ENCODE measurements at regions not wholly inside any gene's neighbourhood (a gene's known extent, or its start where the extent isn't known, plus 50 kb on each side); places are given as distances from the start of the nearest gene placed in this dataset.

DNA sequence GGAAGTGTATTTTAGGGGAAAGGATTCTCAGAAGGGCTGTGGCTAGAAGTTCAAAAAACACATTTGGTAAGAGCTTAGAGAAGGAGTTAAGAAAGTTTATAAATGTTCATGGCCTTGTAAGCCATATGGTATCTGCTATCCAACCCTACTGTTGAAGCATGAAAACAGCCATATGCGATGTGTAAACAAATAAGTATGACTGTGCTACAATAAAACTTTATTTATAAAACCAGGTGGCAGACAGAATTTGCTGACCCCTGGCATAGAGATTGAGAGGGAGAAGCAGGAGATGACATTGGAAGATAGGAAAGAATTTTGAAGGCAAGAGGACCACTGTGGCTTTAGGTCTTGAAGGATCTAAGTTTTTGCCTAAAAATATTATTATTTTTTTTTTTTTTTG, 583.5 kb downstream of the DOK5 start:
- Histone ChIP-seq H3K9me3 (no peaks in the 10 kb centered on the region), H3K27ac (no peak overlapping the region), H3K4me3 (no peak overlapping the region), H3K4me1 (ENCODE audit: insufficient read depth) (no peaks in the 10 kb centered on the region), H3K27me3 (no peaks in the 10 kb centered on the region), H3K36me3 (no peaks in the 10 kb centered on the region)
- no peak for DNase-seq
- 52 to 78% (median 62%) methylated on average over 1 of the region's 1 CpG for whole genome bisulfite sequencing, 3 donors
- TF ChIP-seq EP300 (IDR thresholded peaks at IDR 0.05): no peak
- TF ChIP-seq, protein P1, sequence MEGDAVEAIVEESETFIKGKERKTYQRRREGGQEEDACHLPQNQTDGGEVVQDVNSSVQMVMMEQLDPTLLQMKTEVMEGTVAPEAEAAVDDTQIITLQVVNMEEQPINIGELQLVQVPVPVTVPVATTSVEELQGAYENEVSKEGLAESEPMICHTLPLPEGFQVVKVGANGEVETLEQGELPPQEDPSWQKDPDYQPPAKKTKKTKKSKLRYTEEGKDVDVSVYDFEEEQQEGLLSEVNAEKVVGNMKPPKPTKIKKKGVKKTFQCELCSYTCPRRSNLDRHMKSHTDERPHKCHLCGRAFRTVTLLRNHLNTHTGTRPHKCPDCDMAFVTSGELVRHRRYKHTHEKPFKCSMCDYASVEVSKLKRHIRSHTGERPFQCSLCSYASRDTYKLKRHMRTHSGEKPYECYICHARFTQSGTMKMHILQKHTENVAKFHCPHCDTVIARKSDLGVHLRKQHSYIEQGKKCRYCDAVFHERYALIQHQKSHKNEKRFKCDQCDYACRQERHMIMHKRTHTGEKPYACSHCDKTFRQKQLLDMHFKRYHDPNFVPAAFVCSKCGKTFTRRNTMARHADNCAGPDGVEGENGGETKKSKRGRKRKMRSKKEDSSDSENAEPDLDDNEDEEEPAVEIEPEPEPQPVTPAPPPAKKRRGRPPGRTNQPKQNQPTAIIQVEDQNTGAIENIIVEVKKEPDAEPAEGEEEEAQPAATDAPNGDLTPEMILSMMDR (IDR thresholded peaks at IDR 0.05): no peak
- no peak for TF ChIP-seq POLR2A (IDR thresholded peaks at IDR 0.05)
- intact Hi-C loops (cut with DNase I): no loop called here

- intact Hi-C loops (cut with DNase I): no loop called here
Measured at GRCh38 chr20:55057779-55058415, 582.5 kb downstream of the DOK5 start.

DNA sequence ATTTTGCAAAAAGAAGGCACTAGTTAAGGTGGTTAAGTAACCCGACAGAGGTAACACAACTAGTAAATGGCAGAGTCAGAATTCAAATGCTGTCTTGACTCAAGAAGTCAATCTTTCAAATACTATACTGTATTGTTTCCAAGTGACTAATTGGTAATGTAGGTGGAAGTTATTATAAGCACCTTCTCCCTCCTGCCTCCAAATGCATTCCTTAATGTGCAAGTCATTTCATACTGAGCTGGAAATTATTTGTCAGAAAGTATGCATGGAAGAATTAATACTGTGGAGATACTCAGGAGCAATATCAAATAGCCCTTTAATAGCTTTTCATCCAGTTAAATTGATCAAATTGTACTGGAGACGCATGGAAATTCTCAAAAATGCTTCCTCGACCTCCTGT, 579.1 kb downstream of the DOK5 start:
- Histone ChIP-seq H3K4me3 (no peak overlapping the region), H3K4me1 (ENCODE audit: insufficient read depth) (no peaks in the 10 kb centered on the region), H3K27me3 (no peaks in the 10 kb centered on the region), H3K36me3 (no peaks in the 10 kb centered on the region), H3K27ac (no peak overlapping the region), H3K9me3 (no peaks in the 10 kb centered on the region)
- intact Hi-C loops (cut with DNase I): no loop called here
- 81 to 94% (median 92%) methylated on average over 3 of the region's 3 CpGs for WGBS, 3 donors
- DNase-seq: no peak
- TF ChIP-seq, protein P1 (IDR thresholded peaks at IDR 0.05): no peak
- no peak for TF ChIP-seq POLR2A (IDR thresholded peaks at IDR 0.05)
- no peak for TF ChIP-seq EP300 (IDR thresholded peaks at IDR 0.05)

More at GRCh38 chr20:55057779-55058415, 582.5 kb downstream of the DOK5 start:
- Histone ChIP-seq H3K9me3 (no peaks in the 10 kb centered on the region), H3K27me3 (no peaks in the 10 kb centered on the region), H3K4me3 (no peak overlapping the region), H3K36me3 (no peaks in the 10 kb centered on the region), H3K4me1 (ENCODE audit: insufficient read depth) (no peaks in the 10 kb centered on the region), H3K27ac (no peak overlapping the region)
- DNase-seq: no peak
- TF ChIP-seq EP300 (IDR thresholded peaks at IDR 0.05) (no peak), POLR2A (IDR thresholded peaks at IDR 0.05) (no peak)
- TF ChIP-seq, protein P1 (IDR thresholded peaks at IDR 0.05): no peak
- 45 to 46% (median 45%) methylated on average over 2 of the region's 2 CpGs for WGBS, 3 donors

- intact Hi-C loops (cut with DNase I): no loop called here
- H3K27me3 ChIP-seq: no peaks in the 10 kb centered on the region
- H3K4me1 ChIP-seq (ENCODE audit: insufficient read depth): no peaks in the 10 kb centered on the region
- no peak overlapping the region for H3K27ac ChIP-seq
- no peak overlapping the region for H3K4me3 ChIP-seq
- WGBS, 3 donors: 69 to 75% (median 70%) methylated on average over 1 of the region's 1 CpG
- DNase-seq: no peak
- TF ChIP-seq EP300 (IDR thresholded peaks at IDR 0.05) (no peak), POLR2A (IDR thresholded peaks at IDR 0.05) (no peak)
- TF ChIP-seq, protein P1 (IDR thresholded peaks at IDR 0.05): no peak
- H3K36me3 ChIP-seq: no peaks in the 10 kb centered on the region
- no peaks in the 10 kb centered on the region for H3K9me3 ChIP-seq
Measured at GRCh38 chr20:55053389-55053788, 578.0 kb downstream of the DOK5 start.
